Pons (tissue), 1 donor: ENCODE measurements at regions not wholly inside any gene's neighbourhood (a gene's known extent, or its start where the extent isn't known, plus 50 kb on each side); places are given as distances from the start of the nearest gene placed in this dataset.

Experiments
- DNase-seq: peaks from one replicate; pipeline ENCODE4 v3.0.0-alpha.2; 2016; ENCODE audit warnings: low spot score

- no peak for DNase-seq
Measured at GRCh38 chrX:10021461-10022272, 54.5 kb downstream of the CLDN34 start.

GRCh38 chrX:10022273-10022541 is 55.0 kb downstream of the CLDN34 start:
- no peak for DNase-seq

GRCh38 chrX:10022580-10023245 is 55.6 kb downstream of the CLDN34 start:
- no peak for DNase-seq

GRCh38 chrX:10023821-10024220 is 56.7 kb downstream of the CLDN34 start:
- DNase-seq = no peak

- DNase-seq = no peak
Measured at GRCh38 chrX:10025742-10026493, 58.8 kb downstream of the CLDN34 start.

- DNase-seq = no peak
Measured at GRCh38 chrX:10028283-10029104, 61.3 kb downstream of the CLDN34 start.

GRCh38 chrX:10030570-10030969 is 63.4 kb downstream of the CLDN34 start:
- DNase-seq = no peak

GRCh38 chrX:10031746-10032145 is 64.6 kb downstream of the CLDN34 start:
- DNase-seq = no peak

GRCh38 chrX:10032147-10032546 is 65.0 kb downstream of the CLDN34 start:
- no peak for DNase-seq

- DNase-seq = no peak
Measured at GRCh38 chrX:10033375-10034007, 66.3 kb downstream of the CLDN34 start.

- DNase-seq = no peak
Measured at GRCh38 chrX:10034740-10035260, 67.6 kb downstream of the CLDN34 start.

- DNase-seq = no peak
Measured at GRCh38 chrX:10038585-10038984, 71.4 kb downstream of the CLDN34 start.

- DNase-seq = no peak
Measured at GRCh38 chrX:10039821-10040793, 72.9 kb downstream of the CLDN34 start.

- DNase-seq = no peak
Measured at GRCh38 chrX:10040961-10041360, 73.8 kb downstream of the CLDN34 start.

- no peak for DNase-seq
Measured at GRCh38 chrX:10041383-10041782, 74.2 kb downstream of the CLDN34 start.

- no peak for DNase-seq
Measured at GRCh38 chrX:10042055-10042454, 74.9 kb downstream of the CLDN34 start.

- DNase-seq = no peak
Measured at GRCh38 chrX:10043386-10043785, 76.2 kb downstream of the CLDN34 start.

- no peak for DNase-seq
Measured at GRCh38 chrX:10044021-10044420, 76.9 kb downstream of the CLDN34 start.

GRCh38 chrX:10045327-10046000 is 78.3 kb downstream of the CLDN34 start:
- no peak for DNase-seq

- no peak for DNase-seq
Measured at GRCh38 chrX:10047133-10047532, 80.0 kb downstream of the CLDN34 start.
